ENCODE measurements at regions not wholly inside any gene's neighbourhood (a gene's known extent, or its start where the extent isn't known, plus 50 kb on each side); places are given as distances from the start of the nearest gene placed in this dataset.
"Not testable (repeated sequence)": the region's sequence is repeated elsewhere in the genome, so short reads cannot be mapped to it uniquely, and the experiment has no call there.

- TF ChIP-seq, protein P1, sequence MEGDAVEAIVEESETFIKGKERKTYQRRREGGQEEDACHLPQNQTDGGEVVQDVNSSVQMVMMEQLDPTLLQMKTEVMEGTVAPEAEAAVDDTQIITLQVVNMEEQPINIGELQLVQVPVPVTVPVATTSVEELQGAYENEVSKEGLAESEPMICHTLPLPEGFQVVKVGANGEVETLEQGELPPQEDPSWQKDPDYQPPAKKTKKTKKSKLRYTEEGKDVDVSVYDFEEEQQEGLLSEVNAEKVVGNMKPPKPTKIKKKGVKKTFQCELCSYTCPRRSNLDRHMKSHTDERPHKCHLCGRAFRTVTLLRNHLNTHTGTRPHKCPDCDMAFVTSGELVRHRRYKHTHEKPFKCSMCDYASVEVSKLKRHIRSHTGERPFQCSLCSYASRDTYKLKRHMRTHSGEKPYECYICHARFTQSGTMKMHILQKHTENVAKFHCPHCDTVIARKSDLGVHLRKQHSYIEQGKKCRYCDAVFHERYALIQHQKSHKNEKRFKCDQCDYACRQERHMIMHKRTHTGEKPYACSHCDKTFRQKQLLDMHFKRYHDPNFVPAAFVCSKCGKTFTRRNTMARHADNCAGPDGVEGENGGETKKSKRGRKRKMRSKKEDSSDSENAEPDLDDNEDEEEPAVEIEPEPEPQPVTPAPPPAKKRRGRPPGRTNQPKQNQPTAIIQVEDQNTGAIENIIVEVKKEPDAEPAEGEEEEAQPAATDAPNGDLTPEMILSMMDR (IDR thresholded peaks at IDR 0.05; ENCODE audit: borderline replicate concordance, insufficient read depth, low read depth, low read length): no peak
- no peak overlapping the region for H3K4me3 ChIP-seq (ENCODE audit: low read depth, low read length)
These were observed 250.6 kb upstream of the SPHKAP start for GRCh38 chr2:228432116-228432515.

- H3K4me3 ChIP-seq (ENCODE audit: low read depth, low read length): no peak overlapping the region
- TF ChIP-seq, protein P1 (IDR thresholded peaks at IDR 0.05; ENCODE audit: borderline replicate concordance, insufficient read depth, low read depth, low read length): no peak
These were observed 249.5 kb upstream of the SPHKAP start for GRCh38 chr2:228430986-228431385.

GRCh38 chr2:228426502-228427216, 245.2 kb upstream of the SPHKAP start:
- H3K4me3 ChIP-seq (ENCODE audit: low read depth, low read length): no peak overlapping the region
- TF ChIP-seq, protein P1 (IDR thresholded peaks at IDR 0.05; ENCODE audit: borderline replicate concordance, insufficient read depth, low read depth, low read length): no peak

DNA sequence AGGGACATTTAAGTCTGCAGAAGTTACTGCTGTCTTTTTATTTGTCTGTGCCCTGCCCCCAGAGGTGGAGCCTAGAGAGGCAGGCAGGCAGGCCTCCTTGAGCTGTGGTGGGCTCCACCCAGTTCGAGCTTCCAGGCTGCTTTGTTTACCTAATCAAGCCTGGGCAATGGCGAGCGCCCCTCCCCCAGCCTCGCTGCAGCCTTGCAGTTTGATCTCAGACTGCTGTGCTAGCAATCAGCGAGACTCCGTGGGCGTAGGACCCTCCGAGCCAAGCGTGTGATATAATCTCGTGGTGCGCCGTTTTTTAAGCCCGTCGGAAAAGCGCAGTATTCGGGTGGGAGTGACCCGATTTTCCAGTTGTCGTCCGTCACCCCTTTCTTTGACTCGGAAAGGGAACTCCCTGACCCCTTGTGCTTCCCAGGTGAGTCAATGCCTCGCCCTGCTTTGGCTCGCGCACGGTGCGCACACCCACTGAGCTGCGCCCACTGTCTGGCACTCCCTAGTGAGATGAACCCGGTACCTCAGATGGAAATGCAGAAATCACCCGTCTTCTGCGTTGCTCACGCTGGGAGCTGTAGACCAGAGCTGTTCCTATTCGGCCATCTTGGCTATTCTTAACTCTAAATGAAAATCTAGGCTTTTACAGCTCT, 244.0 kb upstream of the SPHKAP start:
- not testable (repeated sequence) for H3K4me3 ChIP-seq (ENCODE audit: low read depth, low read length)

- TF ChIP-seq, protein P1 (IDR thresholded peaks at IDR 0.05; ENCODE audit: borderline replicate concordance, insufficient read depth, low read depth, low read length): no peak
- no peak overlapping the region for H3K4me3 ChIP-seq (ENCODE audit: low read depth, low read length)
These were observed 236.5 kb upstream of the SPHKAP start for GRCh38 chr2:228417956-228418355.

DNA sequence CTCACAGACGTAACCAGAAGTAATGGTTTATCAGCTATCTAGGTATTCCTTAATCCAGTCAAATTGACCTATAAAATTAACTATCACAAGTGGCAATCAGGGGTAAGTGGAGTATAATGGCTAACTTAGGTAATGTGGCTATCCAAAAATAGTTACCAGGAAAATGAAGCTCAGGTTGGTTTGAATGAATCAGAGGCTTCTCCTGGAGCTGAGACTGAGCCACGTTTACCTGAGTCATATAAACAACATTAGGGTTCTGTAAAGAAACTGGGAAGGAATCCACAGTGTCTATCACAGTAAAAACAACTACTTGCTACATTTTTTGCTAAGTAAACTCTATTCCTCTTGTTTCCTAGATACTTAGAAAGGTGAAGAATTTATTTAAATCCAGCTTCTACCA, 236.0 kb upstream of the SPHKAP start:
- TF ChIP-seq, protein P1 (IDR thresholded peaks at IDR 0.05; ENCODE audit: borderline replicate concordance, insufficient read depth, low read depth, low read length): no peak
- no peak overlapping the region for H3K4me3 ChIP-seq (ENCODE audit: low read depth, low read length)

DNA sequence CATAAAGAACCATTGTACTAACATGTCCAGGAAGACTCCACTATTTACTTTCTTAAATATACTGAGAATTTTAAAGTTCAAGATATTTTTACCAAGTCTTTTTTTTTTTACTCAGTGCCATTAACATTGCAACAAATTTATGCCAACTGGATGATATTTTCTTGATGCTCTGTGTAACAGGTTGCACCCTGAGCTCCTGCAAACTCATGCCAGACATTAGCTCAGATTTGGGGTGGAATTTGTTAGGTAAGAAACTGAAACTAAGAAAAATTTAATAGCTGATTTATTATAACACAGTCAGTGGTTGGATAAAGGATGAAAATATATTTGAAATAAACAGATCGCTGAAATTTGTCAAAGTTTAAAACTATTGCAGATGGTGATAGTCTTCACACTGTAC, 228.6 kb upstream of the SPHKAP start:
- TF ChIP-seq, protein P1 (IDR thresholded peaks at IDR 0.05; ENCODE audit: borderline replicate concordance, insufficient read depth, low read depth, low read length): no peak
- H3K4me3 ChIP-seq (ENCODE audit: low read depth, low read length): no peak overlapping the region

Measured in GM12875 (cell line).